RKO (cell line): ENCODE measurements at regions not wholly inside any gene's neighbourhood (a gene's known extent, or its start where the extent isn't known, plus 50 kb on each side); places are given as distances from the start of the nearest gene placed in this dataset.

Experiments
- DNase-seq: peaks from one replicate; pipeline ENCODE4 v3.0.0-alpha.2; 2016; ENCODE audit warnings: low spot score

DNA sequence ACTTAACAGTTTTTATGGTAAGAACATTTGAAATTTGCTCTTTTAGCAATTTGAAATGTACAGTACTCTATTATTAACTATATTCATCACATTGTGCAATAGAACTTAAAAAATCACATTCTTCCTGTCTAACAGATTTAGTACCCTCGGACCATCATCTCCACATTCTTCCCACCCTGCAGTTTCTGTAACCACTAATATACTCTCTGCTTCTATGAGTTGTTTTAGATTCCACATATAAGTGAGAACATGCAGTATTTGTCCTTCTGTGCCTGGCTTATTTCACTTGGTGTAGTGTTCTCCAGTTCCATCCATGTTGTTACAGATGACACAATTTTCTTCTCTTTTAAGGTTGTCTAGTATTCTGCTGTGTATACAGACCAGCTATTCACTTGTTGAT lies 88.9 kb upstream of the SEC61G start:
- no peak for DNase-seq

DNA sequence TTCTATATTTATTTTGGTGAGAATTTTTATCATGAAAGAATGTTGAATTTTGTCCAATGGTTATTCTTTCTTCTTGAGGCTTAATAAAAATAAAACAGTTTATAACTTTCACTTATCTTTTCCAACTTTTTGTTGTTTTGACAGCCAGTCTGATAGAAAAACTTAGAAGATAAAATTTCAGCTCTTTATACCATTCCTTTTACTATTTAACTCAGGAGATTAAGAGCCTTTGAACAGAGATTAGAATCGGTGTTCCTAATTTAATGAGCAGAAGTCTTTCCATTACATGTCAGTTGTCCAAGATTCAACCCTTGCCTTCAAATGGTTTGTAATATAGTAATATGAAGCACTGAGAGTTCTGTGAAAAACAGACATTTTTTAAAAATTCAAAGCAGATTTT lies 97.8 kb upstream of the SEC61G start:
- DNase-seq, result no peak

- no peak for DNase-seq
Measured at GRCh38 chr7:54857294-54857693, 98.3 kb upstream of the SEC61G start.

DNA sequence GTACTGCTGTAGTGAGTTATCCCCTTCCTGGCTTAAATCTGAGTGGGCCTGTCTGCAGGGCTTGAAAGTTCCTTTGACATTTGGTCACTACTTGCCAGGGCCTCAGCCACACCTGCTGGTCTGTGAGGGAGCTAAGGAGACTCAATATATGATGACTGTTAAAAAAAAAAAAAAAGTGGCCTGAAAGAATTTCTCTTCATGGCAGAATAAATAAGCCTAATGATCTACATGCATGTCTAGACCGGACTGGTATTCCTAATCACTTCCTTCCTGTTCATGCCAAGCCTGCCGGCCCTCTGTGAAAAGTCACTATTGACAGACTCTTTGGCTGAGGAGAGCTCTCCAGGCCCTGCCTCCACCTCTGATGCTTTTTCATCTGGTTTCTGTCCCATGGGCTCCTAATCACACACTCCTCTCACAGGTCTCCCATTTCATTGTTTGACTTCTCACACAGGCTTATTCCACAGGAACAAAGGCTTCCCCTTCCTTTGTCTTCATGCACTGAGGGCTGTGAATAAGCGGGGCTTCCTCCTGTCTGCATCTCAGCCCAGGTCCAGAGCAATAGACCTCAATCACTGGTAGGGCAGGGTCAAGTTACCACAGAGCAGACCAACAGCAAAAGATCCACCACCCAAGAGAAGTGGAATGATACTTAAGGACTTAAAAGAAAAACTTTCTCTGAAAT lies 99.1 kb upstream of the SEC61G start:
- no peak for DNase-seq

DNA sequence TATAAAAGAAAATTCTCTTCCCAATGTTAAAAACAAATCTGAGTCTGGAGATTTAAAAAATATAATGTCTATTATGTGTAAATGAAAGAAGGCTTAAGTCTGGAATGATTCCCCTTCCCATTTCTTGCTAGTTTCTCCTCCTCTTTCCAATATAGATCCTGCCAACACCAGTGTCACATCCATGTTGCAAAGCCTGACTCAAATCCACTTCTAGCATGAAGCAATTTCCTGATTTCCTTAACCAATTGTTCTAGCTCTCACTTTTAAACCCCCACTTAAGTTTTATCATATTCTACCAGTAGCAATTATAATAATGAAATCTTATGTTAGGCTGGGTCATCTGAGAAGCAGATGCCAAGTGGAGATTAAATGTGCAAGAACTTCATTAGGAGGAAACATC lies 100.1 kb upstream of the SEC61G start:
- DNase-seq, result no peak

- no peak for DNase-seq
Measured at GRCh38 chr7:54859545-54859944, 100.5 kb upstream of the SEC61G start.

DNA sequence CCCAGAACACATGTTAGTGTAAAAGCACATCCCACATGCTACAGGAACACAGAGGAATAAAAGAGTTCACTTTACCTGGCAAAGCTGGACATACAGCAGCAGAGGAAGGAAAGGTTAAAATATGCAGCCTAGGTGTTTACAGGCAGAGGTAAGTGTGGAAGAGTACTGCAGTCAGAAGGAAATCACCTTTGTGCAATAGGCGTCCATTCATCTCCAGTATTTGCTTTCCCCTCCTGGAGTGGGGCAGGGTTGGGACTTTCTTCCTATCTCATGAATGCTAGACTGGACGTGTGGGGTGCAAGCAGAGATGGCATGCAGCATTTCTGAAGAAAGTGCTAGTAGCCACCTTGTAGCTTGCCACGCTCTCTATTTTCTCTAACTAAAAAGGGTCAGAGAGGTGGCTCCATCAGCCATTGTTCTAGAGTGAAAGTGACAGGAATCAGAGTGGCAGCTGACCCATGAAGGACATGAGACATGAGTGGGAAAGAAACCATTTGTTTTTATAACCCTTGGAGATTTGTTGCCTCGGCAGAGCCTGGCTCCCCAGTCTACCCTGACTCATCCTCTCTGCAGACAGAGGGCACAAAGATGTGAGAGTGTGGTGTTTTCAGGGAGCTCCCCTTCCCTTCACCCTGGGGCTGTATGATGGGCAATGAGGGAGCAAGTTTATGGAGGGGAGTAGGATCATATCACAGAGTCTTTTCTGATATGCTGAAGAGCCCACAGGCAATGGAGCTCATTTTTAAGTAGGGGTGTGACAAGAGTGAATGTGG lies 101.2 kb upstream of the SEC61G start:
- no peak for DNase-seq

- DNase-seq, result no peak
Measured at GRCh38 chr7:54860843-54861242, 101.8 kb upstream of the SEC61G start.

DNA sequence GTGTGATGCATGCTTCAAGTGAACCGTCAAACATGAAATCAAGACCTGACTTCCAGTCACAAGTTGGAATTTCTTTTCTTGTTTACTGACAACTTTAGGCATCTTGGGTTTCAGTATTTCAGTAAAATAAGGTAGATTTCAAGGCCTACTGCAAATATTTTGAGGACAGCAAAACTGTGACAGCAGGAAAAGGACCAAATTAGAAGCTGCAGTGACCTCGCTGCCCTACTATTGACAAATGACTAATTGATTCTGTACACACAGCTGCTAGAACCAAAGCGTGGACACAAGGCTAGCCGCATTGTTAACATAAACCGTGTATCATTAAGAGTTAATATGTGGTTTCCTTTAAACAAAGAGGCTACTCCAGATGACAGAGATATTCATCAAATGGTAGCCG lies 105.7 kb upstream of the SEC61G start:
- no peak for DNase-seq

GRCh38 chr7:54869523-54869922 lies 110.5 kb upstream of the SEC61G start:
- DNase-seq, result no peak

GRCh38 chr7:54874804-54875203 lies 115.8 kb upstream of the SEC61G start:
- no peak for DNase-seq

GRCh38 chr7:54877683-54878082 lies 118.7 kb upstream of the SEC61G start:
- DNase-seq, result no peak

- no peak for DNase-seq
Measured at GRCh38 chr7:54878339-54878738, 119.3 kb upstream of the SEC61G start.

DNA sequence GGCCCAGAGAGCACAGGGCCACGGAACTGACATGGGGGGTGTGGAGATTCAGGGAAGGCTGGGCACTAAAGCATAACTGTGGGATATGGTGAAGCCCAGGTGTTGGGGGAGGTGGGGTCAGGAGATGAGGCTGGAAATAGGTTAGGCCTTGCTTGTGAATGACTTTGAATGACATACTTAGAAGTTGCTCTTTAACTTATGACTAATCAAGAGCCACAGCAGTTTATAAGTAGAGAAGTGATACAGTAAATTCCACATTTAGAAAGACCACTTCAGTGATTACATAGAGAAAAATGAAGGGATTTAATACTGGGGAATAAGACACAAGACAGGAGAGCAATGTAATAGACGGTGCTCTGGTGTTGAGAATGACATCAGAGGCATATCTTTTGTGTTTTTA lies 120.8 kb upstream of the SEC61G start:
- DNase-seq, result no peak

GRCh38 chr7:54880326-54880989 lies 121.4 kb upstream of the SEC61G start:
- DNase-seq, result no peak

DNA sequence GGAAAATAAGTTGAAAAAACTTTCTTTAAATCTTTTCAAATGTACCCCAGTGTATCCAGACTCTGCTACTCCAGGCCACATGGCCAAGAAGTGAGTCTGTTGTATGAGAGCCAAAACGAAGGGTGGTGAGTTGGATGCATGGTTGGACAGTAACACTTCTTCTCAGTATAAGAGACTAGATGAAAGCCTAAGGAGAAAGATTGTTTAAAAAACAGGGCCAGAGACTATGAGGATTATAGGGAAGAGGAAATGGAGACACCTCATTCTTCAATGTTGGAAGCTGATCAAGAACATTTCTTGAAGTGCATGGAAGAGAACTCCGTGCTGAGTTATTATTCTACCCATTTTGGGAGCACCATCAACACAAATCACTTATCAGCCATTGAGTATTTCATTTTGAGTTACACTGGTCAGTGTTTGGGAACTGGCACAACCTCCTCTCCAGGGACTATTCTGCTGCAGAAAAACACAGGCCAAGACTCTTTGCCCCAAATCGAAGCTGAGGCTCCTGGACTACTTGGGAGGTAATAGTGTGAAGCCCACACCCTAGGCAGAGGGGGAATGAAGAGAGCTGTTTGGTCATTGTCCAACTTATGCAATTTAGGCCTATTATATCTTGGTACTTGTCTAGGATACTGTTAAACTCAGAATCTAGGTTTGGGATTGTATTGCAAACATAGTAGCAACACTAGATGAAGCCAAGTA lies 123.0 kb upstream of the SEC61G start:
- DNase-seq, result no peak

- no peak for DNase-seq
Measured at GRCh38 chr7:54882694-54883093, 123.7 kb upstream of the SEC61G start.

DNA sequence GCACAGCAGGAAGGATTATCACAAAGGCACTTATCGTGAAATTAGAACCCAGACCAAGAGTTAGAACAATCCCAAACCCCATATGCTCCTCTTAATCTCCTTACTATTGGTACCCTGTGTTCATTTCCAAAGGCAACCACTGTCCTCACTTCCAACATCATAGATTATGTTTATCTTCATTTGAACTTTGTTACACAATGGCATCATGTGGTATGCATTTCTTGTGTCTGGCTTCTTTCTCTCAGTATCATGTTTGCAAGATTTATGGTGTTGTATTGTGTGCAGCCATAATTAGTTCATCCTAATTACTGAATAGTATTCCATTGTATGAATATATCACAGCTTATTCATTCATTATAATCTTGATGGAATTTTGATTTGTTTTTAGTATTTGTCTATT lies 124.6 kb upstream of the SEC61G start:
- no peak for DNase-seq

GRCh38 chr7:54885285-54885684 lies 126.3 kb upstream of the SEC61G start:
- no peak for DNase-seq

DNA sequence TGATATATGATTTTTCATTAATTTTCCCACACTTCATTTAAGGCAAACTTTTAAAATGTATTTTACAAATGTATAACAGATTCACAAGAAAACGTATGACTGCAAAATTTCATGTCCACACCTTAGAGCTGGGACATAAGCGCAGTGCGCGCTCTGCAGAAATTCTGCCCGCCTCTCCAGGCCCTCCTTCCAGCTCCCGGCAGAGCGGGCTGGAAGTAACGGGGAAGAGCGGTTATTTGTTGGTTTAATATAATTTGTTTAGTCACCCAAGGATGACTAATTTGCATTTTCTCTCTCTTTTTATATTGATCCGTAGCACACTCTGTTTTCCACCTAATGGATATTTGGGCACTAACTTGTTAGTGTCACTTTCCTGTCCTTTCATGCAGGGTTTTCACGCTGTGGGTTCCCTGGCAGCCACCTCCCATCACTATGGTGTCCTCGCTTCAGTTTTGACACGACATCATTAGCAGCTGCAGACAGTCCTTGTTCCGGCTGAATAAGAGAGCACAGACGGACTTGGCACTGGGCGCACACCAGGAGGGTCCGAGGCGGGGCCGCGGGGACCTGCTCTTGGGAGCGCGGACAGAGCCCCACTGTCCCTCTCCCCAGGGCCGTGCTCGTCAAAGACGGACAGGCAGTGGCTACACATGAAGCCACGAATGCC lies 129.2 kb upstream of the SEC61G start:
- DNase-seq, result no peak

DNA sequence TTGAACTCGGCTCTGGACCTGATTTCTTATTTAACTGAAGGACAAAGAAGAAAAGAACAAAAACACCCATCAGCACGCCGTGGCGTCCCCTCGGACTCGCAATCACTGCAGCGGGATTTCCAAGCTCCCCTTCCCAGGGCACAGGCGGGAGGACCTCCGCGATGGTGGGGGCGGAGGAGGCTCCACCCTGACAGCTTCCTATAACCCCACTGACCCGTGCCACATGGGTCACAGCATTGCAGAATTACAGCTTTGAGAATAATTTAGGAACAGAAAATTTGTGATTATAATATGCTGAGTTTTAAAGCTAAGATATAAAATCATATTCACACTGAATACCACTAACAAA lies 129.7 kb upstream of the SEC61G start:
- DNase-seq, result no peak

DNA sequence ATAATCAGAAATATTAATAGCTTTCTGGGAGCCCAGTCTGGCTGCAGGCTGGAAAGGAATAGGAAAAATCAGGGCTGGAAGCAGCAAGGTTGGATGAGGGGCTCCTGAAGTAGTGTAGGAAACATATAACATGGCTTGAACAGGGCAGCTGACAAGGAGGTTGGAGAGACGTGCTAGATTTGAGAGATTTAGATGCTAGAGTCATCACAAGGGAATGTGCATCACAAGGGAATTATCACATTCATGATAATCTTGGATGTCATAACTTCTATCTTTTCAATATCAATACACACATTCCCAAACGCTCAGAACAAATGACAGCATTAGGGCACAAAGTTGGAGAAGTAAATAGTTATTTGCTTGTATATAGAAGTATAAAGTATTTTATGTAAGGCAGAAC lies 120.9 kb upstream of the EGFR start:
- no peak for DNase-seq
